Progenitor cell of endocrine pancreas (in vitro differentiated cells): ENCODE measurements at regions not wholly inside any gene's neighbourhood (a gene's known extent, or its start where the extent isn't known, plus 50 kb on each side); places are given as distances from the start of the nearest gene placed in this dataset.
"Not testable (repeated sequence)": the region's sequence is repeated elsewhere in the genome, so short reads cannot be mapped to it uniquely, and the experiment has no call there.

ENCODE experiments used
- DNase-seq: peaks from one replicate; pipeline ENCODE4 v3.0.0; 2021; ENCODE audit warnings: low spot score; ENCODE audit not compliant: unreplicated experiment
- H3K27ac Mint-ChIP-seq: 2 replicates; pipeline ENCODE4 v1.8.0; 2021; ENCODE audit warnings: mild to moderate bottlenecking, moderate library complexity, mixed read lengths
- H3K27me3 Mint-ChIP-seq: 2 replicates; pipeline ENCODE4 v1.8.0; 2021; ENCODE audit warnings: mixed read lengths
- H3K36me3 Mint-ChIP-seq: 2 replicates; pipeline ENCODE4 v1.8.0; 2022; ENCODE audit warnings: mixed read lengths; ENCODE audit not compliant: insufficient read depth
- H3K4me1 Mint-ChIP-seq: 2 replicates; pipeline ENCODE4 v1.8.0; 2021; ENCODE audit warnings: low read depth, mixed read lengths
- H3K4me3 Mint-ChIP-seq: 2 replicates; pipeline ENCODE4 v1.8.0; 2021; ENCODE audit warnings: low read depth, mild to moderate bottlenecking, moderate library complexity, mixed read lengths
- H3K9me3 Mint-ChIP-seq: 2 replicates; pipeline ENCODE4 v1.8.0; 2021; ENCODE audit warnings: low read depth, mixed read lengths
- TF ChIP-seq, protein P1 (sequence below): fragments of 200-600 bp; sonication (generic); IDR thresholded peaks from one replicate; pipeline ENCODE4 v1.5.0; 2021; ENCODE audit warnings: antibody characterized with exemption, mild to moderate bottlenecking; ENCODE audit not compliant: unreplicated experiment

DNA sequence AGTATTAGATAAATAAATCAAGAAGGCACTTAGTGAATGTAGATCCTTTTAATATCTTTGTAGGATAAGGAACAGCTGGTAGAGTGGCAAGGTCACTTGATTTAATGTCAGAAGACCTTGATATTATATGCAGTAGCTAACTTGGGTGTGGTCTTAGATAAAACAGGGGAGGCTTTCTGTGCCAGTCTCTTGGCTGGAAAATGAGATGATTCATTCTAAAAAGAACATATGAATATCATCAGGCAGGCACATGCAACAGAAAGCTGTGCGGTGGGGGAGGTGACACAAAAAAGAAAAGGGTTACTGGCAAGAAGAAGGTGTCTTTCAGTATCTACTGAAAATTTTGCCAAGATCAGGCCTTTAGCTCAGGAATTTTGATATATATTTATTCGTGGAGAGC lies 931.7 kb upstream of the CELF4 start:
- Mint-ChIP-seq H3K4me3 (no peak overlapping the region), H3K27me3 (no peaks in the 10 kb centered on the region), H3K4me1 (no peaks in the 10 kb centered on the region), H3K27ac (no peak overlapping the region), H3K36me3 (no peaks in the 10 kb centered on the region), H3K9me3 (no peaks in the 10 kb centered on the region)
- TF ChIP-seq, protein P1, sequence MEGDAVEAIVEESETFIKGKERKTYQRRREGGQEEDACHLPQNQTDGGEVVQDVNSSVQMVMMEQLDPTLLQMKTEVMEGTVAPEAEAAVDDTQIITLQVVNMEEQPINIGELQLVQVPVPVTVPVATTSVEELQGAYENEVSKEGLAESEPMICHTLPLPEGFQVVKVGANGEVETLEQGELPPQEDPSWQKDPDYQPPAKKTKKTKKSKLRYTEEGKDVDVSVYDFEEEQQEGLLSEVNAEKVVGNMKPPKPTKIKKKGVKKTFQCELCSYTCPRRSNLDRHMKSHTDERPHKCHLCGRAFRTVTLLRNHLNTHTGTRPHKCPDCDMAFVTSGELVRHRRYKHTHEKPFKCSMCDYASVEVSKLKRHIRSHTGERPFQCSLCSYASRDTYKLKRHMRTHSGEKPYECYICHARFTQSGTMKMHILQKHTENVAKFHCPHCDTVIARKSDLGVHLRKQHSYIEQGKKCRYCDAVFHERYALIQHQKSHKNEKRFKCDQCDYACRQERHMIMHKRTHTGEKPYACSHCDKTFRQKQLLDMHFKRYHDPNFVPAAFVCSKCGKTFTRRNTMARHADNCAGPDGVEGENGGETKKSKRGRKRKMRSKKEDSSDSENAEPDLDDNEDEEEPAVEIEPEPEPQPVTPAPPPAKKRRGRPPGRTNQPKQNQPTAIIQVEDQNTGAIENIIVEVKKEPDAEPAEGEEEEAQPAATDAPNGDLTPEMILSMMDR, result no peak
- DNase-seq, result no peak

DNA sequence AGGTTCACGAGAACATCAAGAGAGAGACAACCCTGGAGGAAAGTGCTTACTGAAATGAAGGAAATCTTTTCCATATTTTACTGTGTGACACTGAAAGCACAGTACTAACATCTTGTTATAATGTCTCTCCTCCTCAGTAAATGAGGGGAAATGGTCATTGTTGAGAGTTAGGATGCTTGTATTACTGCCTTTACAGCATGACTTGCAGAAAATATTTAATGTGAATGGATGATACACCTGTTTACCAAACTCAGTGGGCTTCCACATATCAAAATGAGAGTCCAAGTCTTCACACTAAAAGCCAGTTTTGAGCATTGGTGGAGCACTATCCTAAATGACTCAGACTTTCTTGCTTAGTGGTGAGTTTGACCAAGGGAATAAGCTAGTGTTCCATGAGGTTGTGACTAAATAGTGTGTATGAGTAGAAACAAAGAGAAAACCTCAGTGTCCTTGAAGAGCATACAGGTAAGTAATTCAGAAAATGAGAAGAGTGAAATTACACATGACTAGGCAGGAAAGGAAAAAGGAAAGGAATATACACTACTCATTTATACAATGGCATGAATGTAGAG lies 930.7 kb upstream of the CELF4 start:
- Mint-ChIP-seq H3K4me1 (no peaks in the 10 kb centered on the region), H3K9me3 (no peaks in the 10 kb centered on the region)

DNA sequence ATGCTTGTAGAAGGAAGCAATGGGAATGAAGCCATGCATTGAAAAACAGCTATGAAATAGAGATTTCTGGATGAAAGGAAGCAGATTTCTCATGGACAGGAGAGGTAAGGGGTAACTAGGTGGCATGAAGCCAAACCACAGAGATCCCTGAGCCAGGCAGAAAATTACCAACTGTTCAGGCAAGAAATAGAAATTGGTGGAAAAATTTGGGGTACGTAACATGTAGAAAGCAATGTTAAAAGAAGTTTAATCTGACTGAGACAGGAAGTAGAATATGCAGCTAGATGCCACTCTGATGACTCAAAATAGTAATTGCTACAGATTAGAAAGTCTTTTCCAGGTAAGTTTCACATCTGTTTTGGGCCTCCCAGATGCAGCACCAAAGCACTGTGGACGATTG lies 928.5 kb upstream of the CELF4 start:
- Mint-ChIP-seq H3K9me3 (no peaks in the 10 kb centered on the region), H3K27me3 (no peaks in the 10 kb centered on the region), H3K4me1 (peaks cover 3% of the 10 kb centered on the region), H3K36me3 (no peaks in the 10 kb centered on the region), H3K27ac (no peak overlapping the region), H3K4me3 (no peak overlapping the region)
- TF ChIP-seq, protein P1, result no peak
- no peak for DNase-seq

More for the DNA sequence above, 930.7 kb upstream of the CELF4 start:
- no peaks in the 10 kb centered on the region for H3K36me3 Mint-ChIP-seq
- H3K27me3 Mint-ChIP-seq, result no peaks in the 10 kb centered on the region
- no peak overlapping the region for H3K27ac Mint-ChIP-seq
- H3K4me3 Mint-ChIP-seq, result no peak overlapping the region
- DNase-seq, result no peak
- TF ChIP-seq, protein P1, result no peak

GRCh38 chr18:38491195-38491594 lies 925.6 kb upstream of the CELF4 start:
- Mint-ChIP-seq H3K36me3 (no peaks in the 10 kb centered on the region), H3K4me3 (no peak overlapping the region), H3K4me1 (peaks cover 3% of the 10 kb centered on the region), H3K9me3 (no peaks in the 10 kb centered on the region), H3K27me3 (no peaks in the 10 kb centered on the region), H3K27ac (no peak overlapping the region)
- DNase-seq, result no peak
- TF ChIP-seq, protein P1, result no peak

DNA sequence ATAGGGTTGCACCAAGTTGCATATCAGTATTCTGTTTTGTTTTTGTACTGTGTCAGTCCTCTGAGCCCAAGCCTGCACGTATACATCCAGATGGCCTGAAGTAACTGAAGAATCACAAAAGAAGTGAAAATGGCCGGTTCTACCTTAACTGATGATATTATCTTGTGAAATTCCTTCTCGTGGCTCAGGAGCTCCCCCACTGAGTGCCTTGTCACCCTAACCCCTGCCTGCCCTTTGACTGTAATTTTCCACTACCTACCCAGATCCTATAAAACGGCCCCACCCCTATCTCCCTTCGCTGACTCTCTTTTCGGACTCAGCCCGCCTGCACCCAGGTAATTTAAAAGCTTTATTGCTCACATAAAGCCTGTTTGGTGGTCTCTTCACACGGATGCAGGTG lies 924.1 kb upstream of the CELF4 start:
- H3K4me3 Mint-ChIP-seq, H3K36me3 Mint-ChIP-seq, H3K9me3 Mint-ChIP-seq, H3K27ac Mint-ChIP-seq, H3K27me3 Mint-ChIP-seq, H3K4me1 Mint-ChIP-seq, DNase-seq: not testable (repeated sequence)

DNA sequence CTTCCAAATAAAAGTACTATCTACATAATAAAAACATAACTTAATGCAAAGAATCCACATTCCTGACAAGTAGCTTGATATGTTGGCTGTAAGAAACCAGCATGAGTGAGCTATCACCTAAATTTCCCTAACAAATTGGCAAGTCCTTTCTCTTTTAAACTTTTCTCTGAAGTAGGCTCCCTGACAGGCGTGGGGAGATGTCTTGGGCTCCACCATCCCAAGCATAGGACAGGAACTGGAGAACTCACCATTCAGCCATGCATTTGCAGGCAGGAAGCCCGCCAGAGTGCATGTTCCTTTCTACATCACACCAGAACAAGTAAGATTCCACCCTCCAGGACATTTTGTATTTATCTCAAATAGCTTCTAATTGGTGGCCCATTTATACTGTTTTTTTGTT lies 921.9 kb upstream of the CELF4 start:
- DNase-seq, result no peak
- H3K4me1 Mint-ChIP-seq, result peaks cover 3% of the 10 kb centered on the region
- no peaks in the 10 kb centered on the region for H3K36me3 Mint-ChIP-seq

More for the DNA sequence above, 921.9 kb upstream of the CELF4 start:
- Mint-ChIP-seq H3K27ac (no peak overlapping the region), H3K9me3 (no peaks in the 10 kb centered on the region), H3K27me3 (peaks cover under 1% of the 10 kb centered on the region), H3K4me3 (no peak overlapping the region)
- TF ChIP-seq, protein P1, result no peak
